Stimulated activated naive CD4-positive, alpha-beta T cell (primary cell): ENCODE measurements at regions not wholly inside any gene's neighbourhood (a gene's known extent, or its start where the extent isn't known, plus 50 kb on each side); places are given as distances from the start of the nearest gene placed in this dataset.

ENCODE experiments used
- DNase-seq, 6 experiments: peaks; one replicate each; lab custom pipeline; 2025; lab: John Stamatoyannopoulos, UW

GRCh38 chrX:40150503-40150902 is 52.7 kb upstream of the BCOR start:
- no peak for DNase-seq

- DNase-seq: no peak
These were observed 51.8 kb upstream of the BCOR start for GRCh38 chrX:40149286-40150175.

GRCh38 chrX:40148385-40149285 is 50.9 kb upstream of the BCOR start:
- no peak for DNase-seq

GRCh38 chrX:40147971-40148370 is 50.2 kb upstream of the BCOR start:
- no peak for DNase-seq
